ENCODE measurements at regions not wholly inside any gene's neighbourhood (a gene's known extent, or its start where the extent isn't known, plus 50 kb on each side); places are given as distances from the start of the nearest gene placed in this dataset.

DNA sequence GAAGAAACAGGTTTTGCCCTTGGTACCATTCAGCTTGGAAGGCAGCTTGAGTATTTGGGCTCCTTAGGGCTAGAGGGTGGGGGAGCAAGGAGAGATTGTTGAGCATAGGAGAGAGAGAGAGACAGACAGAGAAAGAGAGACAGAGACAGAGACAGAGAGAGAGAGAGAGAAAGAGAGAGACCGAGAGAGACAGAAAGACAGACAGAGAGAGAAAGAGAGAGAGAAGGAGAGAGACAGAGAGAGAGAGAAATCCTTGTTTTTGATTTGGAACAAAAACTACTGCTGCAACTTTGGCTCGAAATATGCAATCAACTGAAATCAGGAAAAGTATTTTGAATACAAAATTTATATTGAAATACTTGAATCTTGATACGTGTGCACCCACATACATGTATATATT lies 85.8 kb upstream of the ZNF536 start:
- Histone ChIP-seq H4K5ac (ENCODE audit: insufficient read length, low read depth, low read length) (no peak overlapping the region), H3K36me3 (ENCODE audit: control insufficient read depth in 2 of 4, insufficient read depth in 4 of 4, low read length in 3 of 4) (no peaks in the 10 kb centered on the region), H2BK5ac (ENCODE audit: low read depth, low read length) (no peak overlapping the region), H2BK20ac (ENCODE audit: low read length) (no peak overlapping the region), H3K9ac (replicated peaks in 1 of 4; ENCODE audit: extremely low read depth in 1 of 4, low read depth in 3 of 4, low read length in 3 of 4) (no peak overlapping the region), H3K14ac (ENCODE audit: insufficient read length) (no peak overlapping the region), H3K4ac (replicated peaks; ENCODE audit: insufficient read length, low read depth, low read length) (no peak overlapping the region), H2BK120ac (replicated peaks; ENCODE audit: low read depth, low read length) (no peak overlapping the region), H4K8ac (ENCODE audit: extremely low read depth, insufficient read depth, low read length) (no peak overlapping the region), H3K56ac (replicated peaks; ENCODE audit: insufficient read length, low read depth, low read length) (no peak overlapping the region), H3K9me3 (ENCODE audit: insufficient read depth in 2 of 2, low read depth in 1 of 2, low read length in 1 of 2) (no peaks in the 10 kb centered on the region), H3K23me2 (ENCODE audit: low read depth, low read length) (peaks cover 8% of the 10 kb centered on the region; the same call in 1 of the 2 replicates), H3K4me3 (ENCODE audit: extremely low read depth in 1 of 4, insufficient read depth in 2 of 4, low read depth in 3 of 4, low read length in 4 of 4) (no peak overlapping the region), H3K79me1 (ENCODE audit: low read depth, low read length) (no peaks in the 10 kb centered on the region), H3K27me3 (replicated peaks in 1 of 4; ENCODE audit: control insufficient read depth in 3 of 4, extremely low read depth in 1 of 4, insufficient read depth in 3 of 4, low read length in 3 of 4) (no peaks in the 10 kb centered on the region), H2AFZ (ENCODE audit: low read length) (no peak overlapping the region), H3K27ac (ENCODE audit: low read depth, low read length) (no peak overlapping the region), H3K4me2 (ENCODE audit: insufficient read depth in 1 of 2, low read depth in 2 of 2, low read length in 2 of 2) (no peak overlapping the region), H2BK12ac (ENCODE audit: low read depth, low read length) (no peak overlapping the region), H3K18ac (ENCODE audit: extremely low read depth, low read length) (no peak overlapping the region), H3K4me1 (replicated peaks in 1 of 4; ENCODE audit: control insufficient read depth in 3 of 4, insufficient read depth in 4 of 4, low read length in 3 of 4) (peaks cover 0 to 6% (median under 1%) of the 10 kb centered on the region in 4 experiments; a peak in 3 of 7 replicates), H3K79me2 (ENCODE audit: control insufficient read depth in 1 of 2, insufficient read depth in 2 of 2, low read length in 2 of 2) (no peaks in the 10 kb centered on the region), H2AK5ac (ENCODE audit: low read depth, low read length) (no peak overlapping the region), H2BK15ac (ENCODE audit: low read length) (no peak overlapping the region), H4K20me1 (replicated peaks in 1 of 2; ENCODE audit: control insufficient read depth in 1 of 2, insufficient read depth in 2 of 2, low read length in 2 of 2) (no peaks in the 10 kb centered on the region), H3K23ac (ENCODE audit: insufficient read length) (no peak overlapping the region), H4K91ac (replicated peaks; ENCODE audit: insufficient read length, low read length) (no peak overlapping the region)
- TF ChIP-seq EGR1 (IDR thresholded peaks at IDR 0.05; ENCODE audit: borderline replicate concordance, low read depth, low read length) (no peak), TCF12 (IDR thresholded peaks at IDR 0.05; ENCODE audit: low read depth, low read length) (no peak), SRF (IDR thresholded peaks at IDR 0.05; ENCODE audit: low read depth, low read length) (no peak), KDM5A (IDR thresholded peaks at IDR 0.05; ENCODE audit: low read length) (no peak), POLR2A (IDR thresholded peaks at IDR 0.05; ENCODE audit: control extremely low read depth in 1 of 2, low read depth in 2 of 2, low read length in 2 of 2) (no peak), HDAC2 (IDR thresholded peaks at IDR 0.05; ENCODE audit: borderline replicate concordance in 1 of 2, low read depth in 2 of 2, low read length in 2 of 2) (no peak), TAF7 (optimal IDR thresholded peaks at IDR 0.05; ENCODE audit: borderline replicate concordance, low read depth, low read length) (no peak), RAD21 (IDR thresholded peaks at IDR 0.05 in 1 of 2, conservative IDR thresholded peaks at IDR 0.05 in 1 of 2; ENCODE audit: low read depth in 2 of 2, low read length in 2 of 2) (no peak), GTF2F1 (IDR thresholded peaks at IDR 0.05; ENCODE audit: borderline replicate concordance, low read depth, low read length) (no peak)
- ChIA-PET CTCF (ENCODE audit: partially characterized antibody) (interaction anchor here (0.5 kb wide), 1 partner anchor 364 kb away, joined by 3 read pairs; no protein-coding TSS in a partner anchor), POLR2A (ENCODE audit: partially characterized antibody) (no interaction called here)
- DNase-seq (ENCODE audit: low read depth in 1 of 2, low spot score in 2 of 2) (no peak), FAIRE-seq (no peak)
- 92% methylated on average over 3 of the region's 3 CpGs; no CpG with 5 or more reads in 1 of the 2 experiments for WGBS, 2 experiments (ENCODE audit: extremely low coverage in 1 of 2, insufficient coverage in 1 of 2, insufficient read length in 1 of 2, insufficient replicate concordance in 2 of 2, low coverage in 1 of 2, low lambda C conversion rate in 2 of 2, missing lambda C conversion rate in 1 of 2)

All from H1 (cell line).